Mesendoderm (in vitro differentiated cells): ENCODE measurements at regions not wholly inside any gene's neighbourhood (a gene's known extent, or its start where the extent isn't known, plus 50 kb on each side); places are given as distances from the start of the nearest gene placed in this dataset.

Source experiments
- DNase-seq: peaks from one replicate; pipeline ENCODE4 v3.0.0; 2013
- H2AK5ac ChIP-seq: 2 replicates; pipeline ENCODE4 v1.6.1; 2013; ENCODE audit warnings: low read length, inconsistent platforms
- H2BK120ac ChIP-seq: 2 replicates; pipeline ENCODE4 v1.6.1; 2013; ENCODE audit warnings: low read depth, mild to moderate bottlenecking, low read length, moderate library complexity, mixed read lengths
- H2BK15ac ChIP-seq: replicated peaks from 2 replicates; pipeline ENCODE4 v1.6.1; 2013; ENCODE audit warnings: low read depth, mild to moderate bottlenecking, moderate library complexity
- H2BK5ac ChIP-seq: 2 replicates; pipeline ENCODE4 v1.6.1; 2013; ENCODE audit warnings: low read length, inconsistent platforms
- H3K18ac ChIP-seq: 2 replicates; pipeline ENCODE4 v1.6.1; 2013; ENCODE audit warnings: mild to moderate bottlenecking, low read length, mixed read lengths
- H3K23ac ChIP-seq: one replicate; pipeline ENCODE4 v1.6.1; 2013; ENCODE audit warnings: low read length
- H3K27ac ChIP-seq: 2 replicates; pipeline ENCODE4 v1.5.1; 2013; ENCODE audit warnings: low read depth, mild to moderate bottlenecking, inconsistent platforms, low read length, moderate library complexity
- H3K27me3 ChIP-seq: 2 replicates; pipeline ENCODE4 v1.6.1; 2013; ENCODE audit warnings: low read length, control low read depth, mild to moderate bottlenecking, inconsistent platforms; ENCODE audit not compliant: insufficient read depth, poor library complexity
- H3K36me3 ChIP-seq: 2 replicates; pipeline ENCODE4 v1.6.1; 2013; ENCODE audit warnings: low read length, inconsistent platforms; ENCODE audit not compliant: control insufficient read depth, insufficient read depth
- H3K4ac ChIP-seq: one replicate; pipeline ENCODE4 v1.6.1; 2013; ENCODE audit warnings: low read depth, mild to moderate bottlenecking, low read length, moderate library complexity
- H3K4me1 ChIP-seq: 2 replicates; pipeline ENCODE4 v1.6.1; 2013; ENCODE audit warnings: low read depth, low read length, inconsistent platforms; ENCODE audit not compliant: control insufficient read depth
- H3K4me2 ChIP-seq: 2 replicates; pipeline ENCODE4 v1.6.1; 2013; ENCODE audit warnings: low read length
- H3K4me3 ChIP-seq: 2 replicates; pipeline ENCODE4 v1.5.1; 2013; ENCODE audit warnings: mild to moderate bottlenecking, low read length
- H3K56ac ChIP-seq: one replicate; pipeline ENCODE4 v1.6.1; 2013; ENCODE audit warnings: low read length
- H3K79me1 ChIP-seq: 2 replicates; pipeline ENCODE4 v1.6.1; 2013; ENCODE audit warnings: low read length, inconsistent platforms
- H3K79me2 ChIP-seq: 2 replicates; pipeline ENCODE4 v1.6.1; 2013; ENCODE audit warnings: mild to moderate bottlenecking, low read length; ENCODE audit not compliant: control insufficient read depth, insufficient read depth
- H3K9ac ChIP-seq: 2 replicates; pipeline ENCODE4 v1.6.1; 2013; ENCODE audit warnings: low read length, inconsistent platforms
- H4K5ac ChIP-seq: one replicate; pipeline ENCODE4 v1.6.1; 2013; ENCODE audit warnings: low read length
- H4K8ac ChIP-seq: one replicate; pipeline ENCODE4 v1.6.1; 2013; ENCODE audit warnings: low read depth, mild to moderate bottlenecking, control low read depth, low read length, moderate library complexity
- WGBS: extraction: QIAGEN DNeasy Blood & Tissue Kit; methylation state at CpG from one replicate; pipeline ENCODE4 v1.1.7; 2013; ENCODE audit warnings: low lambda C conversion rate, missing lambda C conversion rate; ENCODE audit not compliant: insufficient coverage; ENCODE audit errors: extremely low coverage; 5-methylcytosine and 5-hydroxymethylcytosine counted together

DNA sequence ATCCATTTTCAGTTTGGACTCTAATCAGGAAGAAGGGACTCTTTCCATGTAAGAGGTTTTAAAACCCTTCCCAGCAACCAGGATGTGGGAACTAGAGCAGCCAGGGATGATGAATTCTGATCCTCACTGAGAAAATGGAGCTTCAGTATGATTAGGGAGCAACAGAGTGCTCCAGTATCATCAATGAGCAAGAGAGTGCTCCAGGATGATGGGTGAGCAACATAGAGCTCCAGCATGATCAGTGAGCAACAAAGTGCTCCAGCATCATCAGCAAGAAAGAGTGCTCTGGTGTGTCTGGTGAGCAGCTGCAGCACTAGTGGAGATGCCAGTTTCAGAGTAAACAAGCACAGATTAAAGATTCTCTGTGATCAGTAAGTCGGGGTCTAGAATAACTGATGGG, 106.4 kb upstream of the LPP start:
- H2AK5ac ChIP-seq, result no peak overlapping the region
- no peaks in the 10 kb centered on the region for H3K36me3 ChIP-seq
- H3K4me2 ChIP-seq, result no peak overlapping the region

DNA sequence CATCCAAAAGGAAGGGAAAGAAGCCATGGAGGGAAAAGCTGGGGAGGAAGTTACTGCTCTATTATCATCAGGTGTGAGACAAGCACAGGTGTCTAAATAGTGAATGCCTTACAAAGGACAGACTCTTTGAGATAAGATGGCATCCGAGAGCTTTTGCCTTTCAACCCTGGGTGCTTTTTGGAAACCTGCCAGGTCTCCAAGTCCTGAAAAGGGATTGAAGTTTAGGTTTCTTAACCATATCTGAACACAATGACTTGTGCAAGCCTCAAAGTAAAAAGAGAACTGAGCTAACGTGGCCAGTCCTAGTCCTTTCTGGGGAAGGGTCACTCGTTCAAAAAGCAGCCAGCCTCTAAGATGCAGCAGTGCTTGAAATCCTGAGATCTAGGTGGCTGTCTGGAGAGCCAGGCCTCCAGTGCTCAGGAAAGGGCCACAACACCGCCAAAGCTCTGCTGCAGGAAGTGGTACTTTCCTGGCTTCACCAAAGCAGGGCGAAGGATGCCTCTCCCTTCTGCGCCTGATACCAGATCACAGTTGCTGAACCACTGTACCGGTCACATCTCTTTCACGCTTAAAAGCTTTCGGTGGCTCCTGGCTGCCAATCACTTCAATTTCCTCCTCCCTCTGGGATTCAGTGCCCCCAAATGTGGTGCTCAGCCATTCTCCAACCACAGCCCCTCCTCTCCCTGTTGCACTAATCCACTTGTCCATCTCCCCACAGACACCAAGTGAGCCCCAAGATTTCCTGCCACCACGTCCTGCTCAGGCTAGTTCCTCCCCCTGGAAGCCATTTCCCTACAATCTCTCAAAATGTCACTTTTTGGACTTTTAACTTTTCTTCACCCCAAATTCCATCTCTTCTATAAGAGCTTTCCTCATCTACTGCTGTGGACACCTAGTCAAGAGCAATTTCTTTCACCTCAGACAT, 104.1 kb upstream of the LPP start:
- peak; percentile 14 for DNase-seq
- Histone ChIP-seq H4K8ac (no peak overlapping the region), H2BK5ac (no peak overlapping the region), H2BK15ac (no peak overlapping the region), H3K27me3 (no peaks in the 10 kb centered on the region), H3K79me2 (no peaks in the 10 kb centered on the region), H4K5ac (no peak overlapping the region), H3K56ac (no peak overlapping the region), H3K23ac (no peak overlapping the region), H2BK120ac (no peak overlapping the region), H3K4me2 (no peak overlapping the region), H3K4me1 (peaks cover 6% of the 10 kb centered on the region), H3K4ac (no peak overlapping the region), H2AK5ac (no peak overlapping the region), H3K36me3 (no peaks in the 10 kb centered on the region), H3K9ac (no peak overlapping the region), H3K27ac (no peak overlapping the region), H3K4me3 (no peak overlapping the region), H3K18ac (no peak overlapping the region), H3K79me1 (no peaks in the 10 kb centered on the region)
- WGBS, result no CpG with 5 or more reads among the region's 10 CpGs

More for the DNA sequence above, 106.4 kb upstream of the LPP start:
- Histone ChIP-seq H3K79me2 (no peaks in the 10 kb centered on the region), H4K5ac (no peak overlapping the region), H3K79me1 (no peaks in the 10 kb centered on the region), H3K4me3 (no peak overlapping the region), H3K18ac (no peak overlapping the region), H3K23ac (no peak overlapping the region), H3K27ac (no peak overlapping the region), H2BK15ac (no peak overlapping the region), H3K27me3 (no peaks in the 10 kb centered on the region), H2BK5ac (no peak overlapping the region), H3K56ac (no peak overlapping the region), H2BK120ac (no peak overlapping the region), H3K4ac (no peak overlapping the region), H3K4me1 (peaks cover 2% of the 10 kb centered on the region), H3K9ac (no peak overlapping the region), H4K8ac (no peak overlapping the region)
- no CpG with 5 or more reads among the region's 1 CpG for WGBS
- DNase-seq, result no peak

DNA sequence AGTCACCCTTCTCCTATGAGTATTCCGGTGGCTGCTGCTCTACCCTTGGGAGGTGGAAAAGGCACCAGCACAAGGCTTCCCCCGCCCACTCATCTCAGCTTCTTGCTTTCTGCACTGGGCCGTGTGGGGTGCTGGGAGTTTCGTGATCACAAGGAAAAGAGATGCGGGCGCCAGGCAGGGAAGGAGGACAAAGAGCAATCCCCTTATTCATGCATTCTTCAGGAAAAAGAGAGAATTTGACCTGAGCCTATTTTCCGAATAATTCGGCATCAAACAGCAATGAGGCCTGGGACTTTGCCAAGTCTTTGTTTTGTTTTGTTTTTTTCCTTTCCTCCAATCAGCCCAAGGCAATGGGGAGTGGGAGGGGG, 102.2 kb upstream of the LPP start:
- no peak overlapping the region for H2BK120ac ChIP-seq
- no peaks in the 10 kb centered on the region for H3K79me2 ChIP-seq
- no CpG with 5 or more reads among the region's 8 CpGs for WGBS
- no peak overlapping the region for H2BK5ac ChIP-seq
- H2BK15ac ChIP-seq, result no peak overlapping the region
- H3K27me3 ChIP-seq, result no peaks in the 10 kb centered on the region
- H3K27ac ChIP-seq, result no peak overlapping the region
- no peaks in the 10 kb centered on the region for H3K79me1 ChIP-seq
- H3K9ac ChIP-seq, result no peak overlapping the region
- H3K4me2 ChIP-seq, result no peak overlapping the region
- no peak overlapping the region for H3K18ac ChIP-seq
- no peaks in the 10 kb centered on the region for H3K36me3 ChIP-seq
- H3K4me1 ChIP-seq, result peaks cover 6% of the 10 kb centered on the region
- no peak overlapping the region for H3K4me3 ChIP-seq
- H4K8ac ChIP-seq, result no peak overlapping the region
- H4K5ac ChIP-seq, result no peak overlapping the region
- H3K56ac ChIP-seq, result peak overlapping the region; percentile 19
- H2AK5ac ChIP-seq, result no peak overlapping the region
- H3K4ac ChIP-seq, result no peak overlapping the region
- DNase-seq, result no peak
- no peak overlapping the region for H3K23ac ChIP-seq

DNA sequence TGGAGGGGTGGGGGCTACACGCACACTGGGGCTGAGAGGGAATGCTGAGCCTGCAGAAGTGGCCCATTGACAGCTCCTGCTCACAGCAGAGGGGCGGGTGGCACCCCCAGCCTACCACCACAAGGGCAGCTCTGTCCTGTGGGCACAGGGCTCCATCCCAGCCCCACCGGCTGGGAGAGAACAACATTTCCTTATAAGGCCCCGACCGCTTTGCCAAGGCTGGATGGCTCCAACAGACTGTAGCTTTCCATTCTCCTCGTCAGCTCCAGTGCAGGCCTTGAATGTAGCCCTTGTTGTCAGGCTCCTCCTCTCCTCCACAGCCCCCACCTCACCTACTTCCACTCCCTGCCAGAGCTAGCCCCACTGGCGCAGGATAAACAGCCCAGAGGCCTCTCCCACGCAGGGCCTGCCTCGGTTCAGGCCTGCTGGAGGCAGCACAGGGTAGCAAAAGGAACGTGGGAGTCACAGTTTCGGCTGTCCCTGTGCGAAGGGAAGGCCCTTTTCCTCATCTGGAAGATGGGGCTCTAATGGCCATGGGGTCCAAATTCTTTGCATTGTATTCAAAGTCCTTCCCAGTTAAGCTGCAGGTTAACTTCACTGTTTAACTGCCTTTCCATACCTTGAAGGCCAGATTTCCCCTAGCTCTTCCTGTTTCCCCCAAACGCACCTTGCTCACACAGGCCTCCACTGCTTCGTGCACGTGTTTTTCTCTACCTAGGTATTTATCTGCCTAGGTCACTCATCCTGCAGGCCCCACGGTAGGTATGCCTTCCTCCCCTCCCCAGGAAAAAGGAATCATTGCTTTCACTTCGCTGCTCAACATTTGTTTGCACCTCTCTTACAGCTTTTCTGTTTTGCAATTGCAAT, 101.6 kb upstream of the LPP start:
- no CpG with 5 or more reads among the region's 17 CpGs for WGBS
- Histone ChIP-seq H3K79me1 (no peaks in the 10 kb centered on the region), H3K56ac (peak overlapping the region; percentile 75), H2BK120ac (no peak overlapping the region), H2BK15ac (no peak overlapping the region), H3K4me3 (no peak overlapping the region), H3K18ac (no peak overlapping the region), H3K27me3 (no peaks in the 10 kb centered on the region), H3K23ac (no peak overlapping the region), H2AK5ac (no peak overlapping the region), H3K4me1 (peaks cover 6% of the 10 kb centered on the region), H3K36me3 (no peaks in the 10 kb centered on the region), H3K4ac (no peak overlapping the region), H3K9ac (peak overlapping the region; percentile 15), H4K8ac (no peak overlapping the region), H4K5ac (no peak overlapping the region), H3K27ac (no peak overlapping the region), H3K79me2 (no peaks in the 10 kb centered on the region), H2BK5ac (peak overlapping the region; percentile 20), H3K4me2 (no peak overlapping the region)
- DNase-seq, result peak; percentile 94

DNA sequence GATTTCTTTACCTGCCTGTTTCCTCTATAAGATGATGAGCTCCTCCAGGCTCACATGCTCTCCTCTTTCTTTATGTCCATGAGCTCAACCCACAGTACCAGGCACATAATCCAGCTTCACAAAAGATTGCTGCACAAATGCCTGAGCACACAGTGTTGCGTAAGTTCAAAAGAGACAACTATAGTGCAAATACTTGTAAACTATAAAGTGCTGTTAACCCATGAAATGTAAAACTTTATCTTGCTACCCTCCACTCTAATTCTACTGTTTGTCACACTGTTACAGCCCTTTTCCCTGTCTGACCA, 101.0 kb upstream of the LPP start:
- H4K5ac ChIP-seq, result no peak overlapping the region
- no peaks in the 10 kb centered on the region for H3K36me3 ChIP-seq
- no peak overlapping the region for H3K27ac ChIP-seq
- WGBS, result no CpG with 5 or more reads among the region's 1 CpG
- peak overlapping the region; percentile 31 for H3K56ac ChIP-seq
- H3K4me3 ChIP-seq, result no peak overlapping the region
- H3K79me2 ChIP-seq, result no peaks in the 10 kb centered on the region
- H2BK15ac ChIP-seq, result no peak overlapping the region
- no peak overlapping the region for H2BK120ac ChIP-seq
- no peak overlapping the region for H2BK5ac ChIP-seq
- H3K27me3 ChIP-seq, result no peaks in the 10 kb centered on the region
- no peak overlapping the region for H3K4me2 ChIP-seq
- H4K8ac ChIP-seq, result no peak overlapping the region
- no peak overlapping the region for H3K23ac ChIP-seq
- no peak overlapping the region for H3K4ac ChIP-seq
- H3K4me1 ChIP-seq, result peaks cover 6% of the 10 kb centered on the region
- no peaks in the 10 kb centered on the region for H3K79me1 ChIP-seq
- DNase-seq, result no peak
- H3K18ac ChIP-seq, result peak overlapping the region; percentile 52
- H2AK5ac ChIP-seq, result no peak overlapping the region
- no peak overlapping the region for H3K9ac ChIP-seq
